A549 (cell line): ENCODE measurements at regions not wholly inside any gene's neighbourhood (a gene's known extent, or its start where the extent isn't known, plus 50 kb on each side); places are given as distances from the start of the nearest gene placed in this dataset.

Experiments
- CEBPB ChIP-seq, 2 experiments: fragments of >200 bp in 1 of 2; sonication (Bioruptor Twin) in 1 of 2; formaldehyde crosslinking in 1 of 2; IDR thresholded peaks; 2 replicates each; pipeline ENCODE4 v1.6.1; 2012 to 2016
- CTCF ChIP-seq: fragments of >200 bp; sonication (Bioruptor Twin); formaldehyde crosslinking; IDR thresholded peaks from 3 replicates; pipeline ENCODE4 v1.5.1; 2016
- E2F6 ChIP-seq: IDR thresholded peaks from 2 replicates; pipeline ENCODE4 v1.6.1; 2012; ENCODE audit warnings: low read depth, borderline replicate concordance
- EP300 ChIP-seq, 2 experiments: fragments of >200 bp; sonication (Bioruptor Twin); formaldehyde crosslinking; IDR thresholded peaks; 2 replicates in 1 of 2; 3 replicates in 1 of 2; pipeline ENCODE4 v1.6.1; 2016 to 2017
- FOSL2 ChIP-seq, 2 experiments: fragments of 450-650 bp in 1 of 2; fragments of >200 bp in 1 of 2; sonication (Bioruptor Twin) in 1 of 2; formaldehyde crosslinking; IDR thresholded peaks; 2 replicates each; pipeline versions ENCODE4 v1.5.0 to v1.6.1; 2016 to 2020; ENCODE audit warnings: mild to moderate bottlenecking in 1 of 2, moderate library complexity in 1 of 2
- MAFK ChIP-seq: fragments of 450-650 bp; IDR thresholded peaks from 2 replicates; pipeline ENCODE4 v1.6.1; 2014; ENCODE audit not compliant: partially characterized antibody
- MAX ChIP-seq: IDR thresholded peaks from 2 replicates; pipeline ENCODE4 v1.6.1; 2012
- POLR2A ChIP-seq: IDR thresholded peaks from 2 replicates; pipeline ENCODE4 v1.6.1; 2012; ENCODE audit warnings: mild to moderate bottlenecking, low read length
- RARB ChIP-seq: fragments of 250-450 bp; sonication (Bioruptor Pico); IDR thresholded peaks from 2 replicates; pipeline ENCODE4 v1.8.0; 2021; ENCODE audit warnings: mild to moderate bottlenecking, moderate library complexity
- RFX5 ChIP-seq: fragments of 450-650 bp; IDR thresholded peaks from 2 replicates; pipeline ENCODE4 v1.7.1; 2014; ENCODE audit warnings: antibody characterized with exemption, mild to moderate bottlenecking, moderate library complexity
- SMC3 ChIP-seq: fragments of >200 bp; sonication (Bioruptor Twin); formaldehyde crosslinking; IDR thresholded peaks from 3 replicates; pipeline ENCODE4 v1.6.1; 2018; ENCODE audit warnings: inconsistent platforms

- no peak for TF ChIP-seq CTCF
- no peak for TF ChIP-seq E2F6
- no peak for TF ChIP-seq MAX
- no peak for TF ChIP-seq SMC3
- no peak for TF ChIP-seq RARB
- no peak for TF ChIP-seq POLR2A
- TF ChIP-seq EP300 (IDR thresholded peaks at IDR 0.05): no peak
- TF ChIP-seq MAFK: no peak
- no peak for TF ChIP-seq FOSL2 (IDR thresholded peaks at IDR 0.05)
- TF ChIP-seq FOSL2 (CRISPR knock-in tag; IDR thresholded peaks at IDR 0.05): 0 out of 2 replicates have a peak, but pooled peaks have one; percentile 3
- TF ChIP-seq CEBPB (IDR thresholded peaks at IDR 0.05): no peak
- no peak for TF ChIP-seq RFX5
These were observed 731.6 kb upstream of the ANKRD30A start for GRCh38 chr10:36393801-36394200.
